ENCODE measurements at regions not wholly inside any gene's neighbourhood (a gene's known extent, or its start where the extent isn't known, plus 50 kb on each side); places are given as distances from the start of the nearest gene placed in this dataset.

- TF ChIP-seq CTCF (IDR thresholded peaks at IDR 0.05 in 4 of 5, conservative IDR thresholded peaks at IDR 0.05 in 1 of 5) = no peak
- no peak for TF ChIP-seq POLR2A (IDR thresholded peaks at IDR 0.05)
Measured at GRCh38 chr1:58065520-58065919, 481.0 kb downstream of the OMA1 start.
